ENCODE measurements at regions not wholly inside any gene's neighbourhood (a gene's known extent, or its start where the extent isn't known, plus 50 kb on each side); places are given as distances from the start of the nearest gene placed in this dataset.

DNA sequence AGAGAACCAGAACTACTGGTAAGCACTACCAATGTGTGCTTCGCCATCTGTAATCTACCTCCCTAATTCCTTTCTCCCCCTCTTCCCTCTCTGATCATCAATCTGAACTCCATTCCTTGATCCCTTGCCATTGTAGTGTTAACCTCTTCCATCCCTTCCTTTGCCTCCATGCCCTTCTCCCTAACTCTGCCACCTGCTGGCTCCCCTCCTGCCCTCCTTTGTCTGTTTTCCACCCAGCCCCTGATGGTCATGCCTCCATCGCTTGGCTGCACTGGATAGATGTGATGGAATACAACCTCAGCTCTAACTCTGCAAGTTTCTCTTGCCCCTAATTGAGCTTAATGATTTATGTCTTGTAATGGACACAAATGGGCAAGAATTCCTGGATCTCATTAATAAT is 108.2 kb upstream of the ASIC2 start:
- H2BK20ac ChIP-seq (ENCODE audit: low read depth, low read length) = no peak overlapping the region
- H4K8ac ChIP-seq (ENCODE audit: low read depth in 2 of 2, low read length in 2 of 2) = no peak overlapping the region
- H3K56ac ChIP-seq (ENCODE audit: extremely low read depth, insufficient read depth, low read length) = no peak overlapping the region
- no peaks in the 10 kb centered on the region for H3K4me1 ChIP-seq (ENCODE audit: control insufficient read depth, insufficient read depth, low read length)
- H3K27ac ChIP-seq (ENCODE audit: insufficient read depth, low read length) = no peak overlapping the region
- dilution Hi-C loops (cut with HindIII; ENCODE audit: low sequenced_read_pairs, unreplicated experiment) = no loop called here
- no peak overlapping the region for H3K18ac ChIP-seq (ENCODE audit: low read depth, low read length)
- ChIA-PET POLR2A (ENCODE audit: unreplicated experiment) (interaction anchor here (0.6 kb wide), 1 partner anchor 313 kb away, joined by 4 read pairs; no protein-coding TSS in a partner anchor), CTCF (no interaction called here)
- H2BK5ac ChIP-seq (ENCODE audit: low read depth, low read length, poor library complexity, severe bottlenecking) = no peak overlapping the region
- ATAC-seq (ENCODE audit: low read depth) = no peak
- intact Hi-C loops (cut with micrococcal nuclease) = no loop called here
- H3K4me3 ChIP-seq (ENCODE audit: insufficient read depth, low read depth, low read length) = no peak overlapping the region
- H3K9me1 ChIP-seq (ENCODE audit: insufficient read depth, low read length) = no peaks in the 10 kb centered on the region
- H3K4ac ChIP-seq (ENCODE audit: low read depth, low read length) = no peak overlapping the region
- no peak overlapping the region for H4K5ac ChIP-seq (ENCODE audit: low read depth, low read length)
- no peaks in the 10 kb centered on the region for H3K36me3 ChIP-seq (ENCODE audit: control insufficient read depth, insufficient read depth, low read length)
- no peaks in the 10 kb centered on the region for H4K20me1 ChIP-seq (ENCODE audit: insufficient read depth, low read length)
- no peaks in the 10 kb centered on the region for H3K9me3 ChIP-seq (ENCODE audit: control insufficient read depth, insufficient read depth, low read length)
- no peak overlapping the region for H3K9ac ChIP-seq (ENCODE audit: low read depth, low read length)
- no peaks in the 10 kb centered on the region for H3K27me3 ChIP-seq (ENCODE audit: control insufficient read depth, insufficient read depth, low read length)
- no peak overlapping the region for H2AK9ac ChIP-seq (replicated peaks; ENCODE audit: low read depth, low read length, poor library complexity)
- H3K23ac ChIP-seq (ENCODE audit: low read depth, low read length) = no peak overlapping the region
- no CpG with 5 or more reads among the region's 2 CpGs for WGBS, 2 experiments (ENCODE audit: extremely low coverage in 2 of 2, insufficient read length in 1 of 2)
- no peak overlapping the region for H4K91ac ChIP-seq (ENCODE audit: insufficient read depth, low read depth, low read length)
- in situ Hi-C loops (cut with MboI; ENCODE audit: low sequenced_read_pairs) = no loop called here
- no peak overlapping the region for H2BK120ac ChIP-seq (ENCODE audit: low read depth, low read length)
- TF ChIP-seq RAD21 (IDR thresholded peaks at IDR 0.05; ENCODE audit: low read length) (no peak), NFE2L2 (IDR thresholded peaks at IDR 0.05; ENCODE audit: low read depth, low read length) (no peak), MAZ (IDR thresholded peaks at IDR 0.05; ENCODE audit: borderline replicate concordance, low read depth, low read length) (no peak), MXI1 (IDR thresholded peaks at IDR 0.05; ENCODE audit: borderline replicate concordance, low read depth, low read length) (no peak), FOS (IDR thresholded peaks at IDR 0.05; ENCODE audit: low read depth, low read length) (no peak), CEBPB (IDR thresholded peaks at IDR 0.05; ENCODE audit: low read depth, low read length) (no peak), POLR2A (IDR thresholded peaks at IDR 0.05; ENCODE audit: low read depth, low read length) (no peak), MAFK (IDR thresholded peaks at IDR 0.05; ENCODE audit: low read depth, low read length) (no peak), RFX5 (IDR thresholded peaks at IDR 0.05; ENCODE audit: low read depth, low read length) (no peak), CHD1 (IDR thresholded peaks at IDR 0.05; ENCODE audit: low read depth, low read length) (no peak), RCOR1 (IDR thresholded peaks at IDR 0.05; ENCODE audit: insufficient replicate concordance, low read length) (no peak), BHLHE40 (IDR thresholded peaks at IDR 0.05; ENCODE audit: low read depth, low read length) (no peak), SMC3 (IDR thresholded peaks at IDR 0.05; ENCODE audit: low read depth, low read length) (no peak)
- TF ChIP-seq, protein P1, sequence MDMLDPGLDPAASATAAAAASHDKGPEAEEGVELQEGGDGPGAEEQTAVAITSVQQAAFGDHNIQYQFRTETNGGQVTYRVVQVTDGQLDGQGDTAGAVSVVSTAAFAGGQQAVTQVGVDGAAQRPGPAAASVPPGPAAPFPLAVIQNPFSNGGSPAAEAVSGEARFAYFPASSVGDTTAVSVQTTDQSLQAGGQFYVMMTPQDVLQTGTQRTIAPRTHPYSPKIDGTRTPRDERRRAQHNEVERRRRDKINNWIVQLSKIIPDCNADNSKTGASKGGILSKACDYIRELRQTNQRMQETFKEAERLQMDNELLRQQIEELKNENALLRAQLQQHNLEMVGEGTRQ (IDR thresholded peaks at IDR 0.05; ENCODE audit: low read depth, low read length) = no peak
- TF ChIP-seq, protein P2, sequence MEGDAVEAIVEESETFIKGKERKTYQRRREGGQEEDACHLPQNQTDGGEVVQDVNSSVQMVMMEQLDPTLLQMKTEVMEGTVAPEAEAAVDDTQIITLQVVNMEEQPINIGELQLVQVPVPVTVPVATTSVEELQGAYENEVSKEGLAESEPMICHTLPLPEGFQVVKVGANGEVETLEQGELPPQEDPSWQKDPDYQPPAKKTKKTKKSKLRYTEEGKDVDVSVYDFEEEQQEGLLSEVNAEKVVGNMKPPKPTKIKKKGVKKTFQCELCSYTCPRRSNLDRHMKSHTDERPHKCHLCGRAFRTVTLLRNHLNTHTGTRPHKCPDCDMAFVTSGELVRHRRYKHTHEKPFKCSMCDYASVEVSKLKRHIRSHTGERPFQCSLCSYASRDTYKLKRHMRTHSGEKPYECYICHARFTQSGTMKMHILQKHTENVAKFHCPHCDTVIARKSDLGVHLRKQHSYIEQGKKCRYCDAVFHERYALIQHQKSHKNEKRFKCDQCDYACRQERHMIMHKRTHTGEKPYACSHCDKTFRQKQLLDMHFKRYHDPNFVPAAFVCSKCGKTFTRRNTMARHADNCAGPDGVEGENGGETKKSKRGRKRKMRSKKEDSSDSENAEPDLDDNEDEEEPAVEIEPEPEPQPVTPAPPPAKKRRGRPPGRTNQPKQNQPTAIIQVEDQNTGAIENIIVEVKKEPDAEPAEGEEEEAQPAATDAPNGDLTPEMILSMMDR (conservative IDR thresholded peaks at IDR 0.05; ENCODE audit: low read depth, low read length) = no peak
- TF ChIP-seq, protein P3, sequence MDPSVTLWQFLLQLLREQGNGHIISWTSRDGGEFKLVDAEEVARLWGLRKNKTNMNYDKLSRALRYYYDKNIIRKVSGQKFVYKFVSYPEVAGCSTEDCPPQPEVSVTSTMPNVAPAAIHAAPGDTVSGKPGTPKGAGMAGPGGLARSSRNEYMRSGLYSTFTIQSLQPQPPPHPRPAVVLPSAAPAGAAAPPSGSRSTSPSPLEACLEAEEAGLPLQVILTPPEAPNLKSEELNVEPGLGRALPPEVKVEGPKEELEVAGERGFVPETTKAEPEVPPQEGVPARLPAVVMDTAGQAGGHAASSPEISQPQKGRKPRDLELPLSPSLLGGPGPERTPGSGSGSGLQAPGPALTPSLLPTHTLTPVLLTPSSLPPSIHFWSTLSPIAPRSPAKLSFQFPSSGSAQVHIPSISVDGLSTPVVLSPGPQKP (IDR thresholded peaks at IDR 0.05; ENCODE audit: borderline replicate concordance, low read depth, low read length) = no peak
- H2AK5ac ChIP-seq (ENCODE audit: low read depth, low read length) = no peak overlapping the region
- DNase-seq = no peak
- no peak overlapping the region for H3K4me2 ChIP-seq (ENCODE audit: low read depth, low read length)
- H3K79me1 ChIP-seq (ENCODE audit: low read depth in 1 of 2, low read length in 2 of 2) = no peaks in the 10 kb centered on the region
- no peak overlapping the region for H3K14ac ChIP-seq (replicated peaks; ENCODE audit: low read depth, low read length)
- BruUV-seq (replicated peaks) = no TSS peak
- no peak overlapping the region for H2BK15ac ChIP-seq (ENCODE audit: low read depth, low read length)
- H2AFZ ChIP-seq (replicated peaks; ENCODE audit: low read length, poor library complexity) = no peak overlapping the region

All from IMR-90 (cell line).